Breast epithelium (tissue), 4 donors: ENCODE measurements at regions not wholly inside any gene's neighbourhood (a gene's known extent, or its start where the extent isn't known, plus 50 kb on each side); places are given as distances from the start of the nearest gene placed in this dataset.

Source experiments
- DNase-seq, 2 donors: peaks; one replicate each; pipeline ENCODE4 v3.0.0-alpha.2; 2019; ENCODE audit warnings: low spot score in 2 of 2
- H3K27ac ChIP-seq, 2 donors: fragments of 200-600 bp; sonication (generic) in 1 of 2; one replicate each; pipeline ENCODE4 v1.5.1; 2016 to 2019; ENCODE audit warnings: mild to moderate bottlenecking in 1 of 2
- H3K27me3 ChIP-seq, 2 donors: fragments of 200-600 bp; sonication (generic) in 1 of 2; one replicate each; pipeline versions ENCODE4 v1.5.1 to v1.6.0; 2017 to 2019; ENCODE audit warnings: control low read depth in 1 of 2, mild to moderate bottlenecking in 1 of 2
- H3K36me3 ChIP-seq: fragments of 200-600 bp; one replicate; pipeline ENCODE4 v1.5.1; 2019
- H3K4me1 ChIP-seq, 2 donors: fragments of 200-600 bp; sonication (generic); one replicate each; pipeline ENCODE4 v1.5.1; 2016 to 2019; ENCODE audit warnings: control low read depth in 1 of 2
- H3K4me3 ChIP-seq, 3 donors: fragments of 200-600 bp; sonication (generic); 1 replicate in 2 of 3; 2 replicates in 1 of 3; pipeline ENCODE4 v1.5.1; 2016 to 2019; ENCODE audit warnings: mild to moderate bottlenecking in 3 of 3, moderate library complexity in 2 of 3
- H3K9me3 ChIP-seq, 2 donors: fragments of 200-600 bp; sonication (generic) in 1 of 2; one replicate each; pipeline ENCODE4 v1.5.1; 2016 to 2019; ENCODE audit warnings: control low read depth in 1 of 2
- CTCF ChIP-seq, 3 donors: fragments of 450-650 bp; IDR thresholded peaks; one replicate each; pipeline ENCODE4 v1.5.1; 2016 to 2017; ENCODE audit warnings: antibody characterized with exemption in 3 of 3, mild to moderate bottlenecking in 3 of 3, moderate library complexity in 3 of 3
- POLR2A ChIP-seq: fragments of 450-650 bp; IDR thresholded peaks from one replicate; pipeline ENCODE4 v1.6.1; 2016; ENCODE audit warnings: antibody characterized with exemption, mild to moderate bottlenecking, moderate library complexity
- POLR2AphosphoS5 ChIP-seq, 3 donors: sonication (generic); formaldehyde crosslinking; IDR thresholded peaks; one replicate each; pipeline ENCODE4 v1.6.1; 2017; ENCODE audit warnings: antibody characterized with exemption in 3 of 3
- intact Hi-C: fragments of 100-400 bp; cut with DNase I; formaldehyde crosslinking; loops from one replicate; pipeline ENCODE4 v1.15.1; 2023; ENCODE audit warnings: low total_unique reads

GRCh38 chr9:30574355-30575151 lies 1809.9 kb upstream of the ACO1 start:
- Histone ChIP-seq H3K9me3 (no peaks in the 10 kb centered on the region), H3K27me3 (no peaks in the 10 kb centered on the region), H3K27ac (no peak overlapping the region), H3K36me3 (no peaks in the 10 kb centered on the region), H3K4me3 (no peak overlapping the region), H3K4me1 (no peaks in the 10 kb centered on the region)
- intact Hi-C loops: no loop called here
- DNase-seq: no peak
- no peak for TF ChIP-seq POLR2AphosphoS5 (IDR thresholded peaks at IDR 0.05)
- no peak for TF ChIP-seq CTCF (IDR thresholded peaks at IDR 0.05)
- no peak for TF ChIP-seq POLR2A

GRCh38 chr9:30575218-30575617 lies 1809.2 kb upstream of the ACO1 start:
- Histone ChIP-seq H3K4me1 (no peaks in the 10 kb centered on the region), H3K36me3 (no peaks in the 10 kb centered on the region), H3K27ac (no peak overlapping the region), H3K4me3 (no peak overlapping the region), H3K27me3 (no peaks in the 10 kb centered on the region), H3K9me3 (no peaks in the 10 kb centered on the region)
- intact Hi-C loops: no loop called here
- no peak for DNase-seq
- TF ChIP-seq POLR2A: no peak
- TF ChIP-seq CTCF (IDR thresholded peaks at IDR 0.05): no peak
- no peak for TF ChIP-seq POLR2AphosphoS5 (IDR thresholded peaks at IDR 0.05)

GRCh38 chr9:30575691-30576090 lies 1808.8 kb upstream of the ACO1 start:
- H3K9me3 ChIP-seq: no peaks in the 10 kb centered on the region
- no peaks in the 10 kb centered on the region for H3K27me3 ChIP-seq
- H3K4me1 ChIP-seq: no peaks in the 10 kb centered on the region
- no peak for TF ChIP-seq CTCF (IDR thresholded peaks at IDR 0.05)
- no peak for TF ChIP-seq POLR2AphosphoS5 (IDR thresholded peaks at IDR 0.05)
- TF ChIP-seq POLR2A: no peak
- H3K36me3 ChIP-seq: no peaks in the 10 kb centered on the region
- intact Hi-C loops: no loop called here
- no peak for DNase-seq
- H3K27ac ChIP-seq: no peak overlapping the region
- H3K4me3 ChIP-seq: no peak overlapping the region

- TF ChIP-seq POLR2A (no peak), POLR2AphosphoS5 (IDR thresholded peaks at IDR 0.05) (no peak), CTCF (IDR thresholded peaks at IDR 0.05) (no peak)
- intact Hi-C loops: no loop called here
- Histone ChIP-seq H3K36me3 (no peaks in the 10 kb centered on the region), H3K27ac (no peak overlapping the region), H3K9me3 (no peaks in the 10 kb centered on the region), H3K4me3 (no peak overlapping the region), H3K4me1 (no peaks in the 10 kb centered on the region), H3K27me3 (no peaks in the 10 kb centered on the region)
- DNase-seq: no peak
Observed at GRCh38 chr9:30579810-30580209, 1804.6 kb upstream of the ACO1 start.

- no peak for TF ChIP-seq POLR2A
- no peak for TF ChIP-seq CTCF (IDR thresholded peaks at IDR 0.05)
- no peak for TF ChIP-seq POLR2AphosphoS5 (IDR thresholded peaks at IDR 0.05)
- intact Hi-C loops: no loop called here
Observed at GRCh38 chr9:30582240-30582639, 1802.2 kb upstream of the ACO1 start.

More at GRCh38 chr9:30582240-30582639, 1802.2 kb upstream of the ACO1 start:
- no peak overlapping the region for H3K27ac ChIP-seq
- no peaks in the 10 kb centered on the region for H3K36me3 ChIP-seq
- no peaks in the 10 kb centered on the region for H3K9me3 ChIP-seq
- no peak for DNase-seq
- H3K27me3 ChIP-seq: no peaks in the 10 kb centered on the region
- no peak overlapping the region for H3K4me3 ChIP-seq
- H3K4me1 ChIP-seq: no peaks in the 10 kb centered on the region
